Right lobe of liver (tissue), 6 donors: ENCODE measurements at regions not wholly inside any gene's neighbourhood (a gene's known extent, or its start where the extent isn't known, plus 50 kb on each side); places are given as distances from the start of the nearest gene placed in this dataset.
A peak's percentile ranks its signal among the peaks of the same experiment; 100 is the strongest.
"Not testable (repeated sequence)": the region's sequence is repeated elsewhere in the genome, so short reads cannot be mapped to it uniquely, and the experiment has no call there.

ENCODE experiments used
- ATAC-seq, 4 donors: fragments of 200-7000 bp; cut with Tn5 transposase; one replicate each; pipeline ENCODE4 v1.9.1; 2020; ENCODE audit warnings: mild to moderate bottlenecking in 4 of 4, moderate library complexity in 4 of 4
- DNase-seq, 3 donors: peaks; one replicate each; pipeline ENCODE4 v3.0.0-alpha.2; 2020
- H3K27ac ChIP-seq, 3 donors: fragments of 200-600 bp; one replicate each; pipeline ENCODE4 v1.8.0; 2022
- H3K27me3 ChIP-seq, 2 donors: fragments of 200-600 bp; one replicate each; pipeline ENCODE4 v1.8.0; 2022
- H3K36me3 ChIP-seq, 4 donors: fragments of 200-600 bp; sonication (generic) in 1 of 4; one replicate each; pipeline versions ENCODE4 v1.5.1 to v1.8.0; 2017 to 2022; ENCODE audit warnings: control low read depth in 1 of 4
- H3K4me1 ChIP-seq, 4 donors: fragments of 200-600 bp; sonication (generic) in 1 of 4; one replicate each; pipeline versions ENCODE4 v1.5.1 to v1.8.0; 2017 to 2022; ENCODE audit warnings: control low read depth in 1 of 4
- H3K4me3 ChIP-seq, 3 donors: fragments of 200-600 bp; one replicate each; pipeline ENCODE4 v1.8.0; 2022
- H3K9me3 ChIP-seq, 4 donors: fragments of 200-600 bp; sonication (generic) in 1 of 4; one replicate each; pipeline versions ENCODE4 v1.5.1 to v1.8.0; 2017 to 2022; ENCODE audit warnings: control low read depth in 1 of 4
- CTCF ChIP-seq, 4 donors: fragments of 200-600 bp in 3 of 4; fragments of 450-650 bp in 1 of 4; IDR thresholded peaks; one replicate each; pipeline versions ENCODE4 v1.5.1 to v1.8.0; 2016 to 2022; ENCODE audit warnings: antibody characterized with exemption in 4 of 4, mild to moderate bottlenecking in 2 of 4
- POLR2A ChIP-seq: fragments of 450-650 bp; IDR thresholded peaks from one replicate; pipeline ENCODE4 v1.6.1; 2017; ENCODE audit warnings: antibody characterized with exemption, mild to moderate bottlenecking
- WGBS: methylation state at CpG from one replicate; pipeline ENCODE4 v1.1.6; 2018; ENCODE audit warnings: low coverage, low lambda C conversion rate; ENCODE audit not compliant: insufficient coverage; ENCODE audit errors: missing lambda C conversion rate; 5-methylcytosine and 5-hydroxymethylcytosine counted together
- intact Hi-C, 2 donors: fragments of 100-400 bp; cut with DNase I; formaldehyde crosslinking; loops; one replicate each; pipeline versions ENCODE4 v1.11.2 to v1.14.1; 2022
- donor health status: DM: no; HTN: yes; CAD: no.
- donor health status: DM: no; HTN: no; CAD: no.
- donor health status: DM: no; HTN: no; CAD: no.
- donor health status: DM: no; HTN: yes; CAD: no.
- donor health status: DM: no; HTN: yes; CAD: no.

- no peaks in the 10 kb centered on the region for H3K36me3 ChIP-seq
- no peak for DNase-seq
- H3K27me3 ChIP-seq = no peaks in the 10 kb centered on the region
- WGBS = 63% methylated on average over 5 of the region's 5 CpGs
- intact Hi-C loops = no loop called here
- H3K27ac ChIP-seq = no peak overlapping the region
- no peaks in the 10 kb centered on the region for H3K9me3 ChIP-seq
- TF ChIP-seq CTCF (IDR thresholded peaks at IDR 0.05) = no peak
- TF ChIP-seq POLR2A = no peak
- H3K4me1 ChIP-seq = no peaks in the 10 kb centered on the region
- H3K4me3 ChIP-seq = no peak overlapping the region
- ATAC-seq = no peak
Observed at GRCh38 chr13:54614726-54615125, 1586.1 kb downstream of the OLFM4 start.

- 81% methylated on average over 1 of the region's 1 CpG for WGBS
- ATAC-seq, H3K27ac ChIP-seq, H3K27me3 ChIP-seq, H3K4me3 ChIP-seq, intact Hi-C loops, DNase-seq, H3K36me3 ChIP-seq, H3K4me1 ChIP-seq, H3K9me3 ChIP-seq: not testable (repeated sequence)
Observed at GRCh38 chr13:54626504-54626903, 1597.9 kb downstream of the OLFM4 start.

- 40% methylated on average over 2 of the region's 3 CpGs for WGBS
- Histone ChIP-seq H3K36me3 (no peaks in the 10 kb centered on the region), H3K9me3 (no peaks in the 10 kb centered on the region), H3K27ac (no peak overlapping the region), H3K27me3 (no peaks in the 10 kb centered on the region), H3K4me3 (no peak overlapping the region), H3K4me1 (no peaks in the 10 kb centered on the region)
- no peak for ATAC-seq
- TF ChIP-seq CTCF (IDR thresholded peaks at IDR 0.05) (no peak), POLR2A (no peak)
- intact Hi-C loops = no loop called here
- DNase-seq = no peak
Observed at GRCh38 chr13:54627646-54628372, 1599.2 kb downstream of the OLFM4 start.

- intact Hi-C loops = no loop called here
- no peaks in the 10 kb centered on the region for H3K27me3 ChIP-seq
- H3K36me3 ChIP-seq = no peaks in the 10 kb centered on the region
- no peak overlapping the region for H3K27ac ChIP-seq
- H3K4me1 ChIP-seq = no peaks in the 10 kb centered on the region
- H3K9me3 ChIP-seq = no peaks in the 10 kb centered on the region
- no peak overlapping the region for H3K4me3 ChIP-seq
- no peak for TF ChIP-seq POLR2A
- TF ChIP-seq CTCF (IDR thresholded peaks at IDR 0.05) = no peak
- ATAC-seq = peak in 1 of 4 donors; percentile 78
- 12% methylated on average over 2 of the region's 2 CpGs for WGBS
- no peak for DNase-seq
Observed at GRCh38 chr13:54628383-54628782, 1599.8 kb downstream of the OLFM4 start.

- WGBS = 35% methylated on average over 5 of the region's 5 CpGs
- no peak for ATAC-seq
Observed at GRCh38 chr13:54633456-54633855, 1604.8 kb downstream of the OLFM4 start.

More at GRCh38 chr13:54633456-54633855, 1604.8 kb downstream of the OLFM4 start:
- Histone ChIP-seq H3K27me3 (no peaks in the 10 kb centered on the region), H3K36me3 (no peaks in the 10 kb centered on the region), H3K4me1 (no peaks in the 10 kb centered on the region), H3K27ac (no peak overlapping the region), H3K4me3 (no peak overlapping the region), H3K9me3 (no peaks in the 10 kb centered on the region)
- TF ChIP-seq POLR2A (no peak), CTCF (IDR thresholded peaks at IDR 0.05) (no peak)
- no peak for DNase-seq
- intact Hi-C loops = no loop called here
